ENCODE measurements at regions not wholly inside any gene's neighbourhood (a gene's known extent, or its start where the extent isn't known, plus 50 kb on each side); places are given as distances from the start of the nearest gene placed in this dataset.

DNA sequence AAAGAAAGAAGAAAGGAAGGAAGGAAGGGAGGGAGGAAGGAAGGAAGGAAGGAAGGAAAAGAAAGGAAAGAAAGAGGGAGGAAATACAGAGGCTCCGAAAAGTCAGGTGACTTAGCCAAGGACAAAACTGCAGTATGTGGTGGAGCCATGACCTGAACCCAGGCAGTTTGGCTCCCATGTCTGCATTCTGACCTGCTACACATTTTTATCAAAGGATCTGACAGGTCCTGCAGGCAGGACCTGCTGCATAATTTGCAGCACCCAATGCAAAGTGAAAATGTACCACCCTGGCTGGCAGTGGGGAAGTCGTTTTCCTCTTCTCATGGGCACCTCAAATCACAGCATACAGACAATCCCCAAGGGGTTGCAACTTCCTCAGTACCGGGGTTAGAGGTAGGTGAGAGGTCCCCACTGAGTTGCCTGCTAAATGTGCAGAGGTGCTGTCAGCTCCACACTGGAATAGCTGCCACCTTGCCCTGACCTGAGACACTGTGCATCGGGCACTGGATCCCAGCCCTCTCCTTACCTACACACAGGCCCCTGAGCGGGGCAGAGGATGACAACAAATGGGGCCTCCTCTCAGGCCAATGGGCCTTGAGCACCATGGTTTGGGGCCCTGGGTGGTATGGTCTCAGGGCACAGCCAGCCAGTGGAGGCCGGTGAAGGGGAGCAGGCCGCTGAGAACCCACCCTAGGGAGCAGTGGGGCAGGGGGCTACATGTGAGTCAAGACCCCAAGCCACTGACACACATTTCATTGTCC is 175.1 kb downstream of the SHQ1 start:
- TF ChIP-seq, protein P1, sequence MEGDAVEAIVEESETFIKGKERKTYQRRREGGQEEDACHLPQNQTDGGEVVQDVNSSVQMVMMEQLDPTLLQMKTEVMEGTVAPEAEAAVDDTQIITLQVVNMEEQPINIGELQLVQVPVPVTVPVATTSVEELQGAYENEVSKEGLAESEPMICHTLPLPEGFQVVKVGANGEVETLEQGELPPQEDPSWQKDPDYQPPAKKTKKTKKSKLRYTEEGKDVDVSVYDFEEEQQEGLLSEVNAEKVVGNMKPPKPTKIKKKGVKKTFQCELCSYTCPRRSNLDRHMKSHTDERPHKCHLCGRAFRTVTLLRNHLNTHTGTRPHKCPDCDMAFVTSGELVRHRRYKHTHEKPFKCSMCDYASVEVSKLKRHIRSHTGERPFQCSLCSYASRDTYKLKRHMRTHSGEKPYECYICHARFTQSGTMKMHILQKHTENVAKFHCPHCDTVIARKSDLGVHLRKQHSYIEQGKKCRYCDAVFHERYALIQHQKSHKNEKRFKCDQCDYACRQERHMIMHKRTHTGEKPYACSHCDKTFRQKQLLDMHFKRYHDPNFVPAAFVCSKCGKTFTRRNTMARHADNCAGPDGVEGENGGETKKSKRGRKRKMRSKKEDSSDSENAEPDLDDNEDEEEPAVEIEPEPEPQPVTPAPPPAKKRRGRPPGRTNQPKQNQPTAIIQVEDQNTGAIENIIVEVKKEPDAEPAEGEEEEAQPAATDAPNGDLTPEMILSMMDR (conservative IDR thresholded peaks at IDR 0.05; ENCODE audit: low read depth, low read length), result no peak
- H3K4me3 ChIP-seq (ENCODE audit: low read depth, low read length), result no peak overlapping the region
- no peak for DNase-seq (ENCODE audit: low read depth)

DNA sequence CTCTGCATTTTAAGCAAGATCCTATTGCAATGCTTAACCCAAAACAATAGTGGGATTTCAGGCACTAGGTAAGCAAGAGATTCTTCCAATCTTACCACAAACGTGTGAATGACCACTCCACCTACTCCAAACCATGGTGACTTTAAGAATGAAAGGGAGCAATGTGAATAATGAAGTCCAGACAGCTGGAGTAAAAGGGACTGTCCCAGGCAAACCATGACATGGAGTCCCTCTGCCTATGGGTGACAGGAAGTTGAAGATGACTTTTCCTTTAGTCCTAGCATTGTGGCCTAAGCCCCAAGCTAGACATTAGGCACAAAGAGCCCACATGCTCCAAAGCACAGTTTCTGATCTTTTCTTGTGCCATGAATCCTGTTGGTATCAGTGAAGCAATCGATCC is 179.0 kb downstream of the SHQ1 start:
- H3K4me3 ChIP-seq (ENCODE audit: low read depth, low read length), result no peak overlapping the region
- DNase-seq (ENCODE audit: low read depth), result no peak
- TF ChIP-seq, protein P1 (conservative IDR thresholded peaks at IDR 0.05; ENCODE audit: low read depth, low read length), result no peak

DNA sequence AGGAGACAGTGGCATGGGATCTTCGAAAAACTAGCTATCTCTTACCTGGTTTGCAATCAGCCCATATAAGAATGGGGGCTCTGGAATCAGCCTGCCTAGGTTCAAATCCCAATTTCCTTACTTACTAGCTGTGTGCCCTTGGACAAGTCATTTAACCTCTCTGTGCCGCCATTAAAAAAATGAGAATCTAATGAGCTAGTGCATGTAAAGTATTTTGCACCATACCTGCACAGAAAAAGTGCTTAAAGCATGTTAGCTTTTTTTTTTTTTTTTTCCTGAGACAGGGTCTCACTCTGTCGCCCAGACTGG is 181.8 kb downstream of the SHQ1 start:
- TF ChIP-seq, protein P1 (conservative IDR thresholded peaks at IDR 0.05; ENCODE audit: low read depth, low read length), result no peak
- no peak for DNase-seq (ENCODE audit: low read depth)
- no peak overlapping the region for H3K4me3 ChIP-seq (ENCODE audit: low read depth, low read length)

DNA sequence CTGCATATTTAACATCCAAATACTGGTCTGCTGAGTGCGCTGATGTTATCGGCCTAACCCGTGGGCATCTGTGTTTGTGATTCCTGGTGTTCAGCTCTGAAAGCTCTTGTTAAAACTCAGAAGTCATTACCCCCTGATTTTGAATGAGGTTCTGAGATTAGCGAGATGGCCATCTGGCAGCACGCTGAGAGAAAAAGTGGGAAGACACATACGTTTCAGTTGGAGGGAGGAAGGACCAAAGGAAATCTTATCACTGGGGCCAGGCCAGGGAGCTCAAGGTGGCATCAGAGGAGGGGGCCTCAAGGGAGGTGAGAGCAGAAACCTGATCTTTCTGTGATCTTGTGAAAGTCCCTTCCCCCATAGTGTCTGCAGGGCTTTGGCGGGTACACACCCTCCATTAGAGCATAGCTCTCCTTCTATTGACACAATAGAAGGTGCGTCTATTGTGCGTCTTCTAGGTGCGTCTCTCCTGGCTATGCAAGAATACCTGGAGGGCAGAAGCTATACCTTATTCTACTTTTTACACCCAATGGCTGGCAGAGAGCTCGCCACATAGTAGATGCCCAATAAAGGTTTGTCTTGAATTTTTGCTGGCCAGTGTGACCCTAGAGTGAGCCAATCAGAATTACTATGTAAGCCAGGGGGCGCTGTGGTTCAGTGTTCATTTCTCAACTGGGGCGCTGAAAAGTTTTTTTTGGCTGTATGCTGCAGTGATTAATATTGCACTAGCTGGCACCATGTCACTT is 182.4 kb downstream of the SHQ1 start:
- DNase-seq (ENCODE audit: low read depth), result no peak
- no peak overlapping the region for H3K4me3 ChIP-seq (ENCODE audit: low read depth, low read length)
- TF ChIP-seq, protein P1 (conservative IDR thresholded peaks at IDR 0.05; ENCODE audit: low read depth, low read length), result peak; percentile 74

DNA sequence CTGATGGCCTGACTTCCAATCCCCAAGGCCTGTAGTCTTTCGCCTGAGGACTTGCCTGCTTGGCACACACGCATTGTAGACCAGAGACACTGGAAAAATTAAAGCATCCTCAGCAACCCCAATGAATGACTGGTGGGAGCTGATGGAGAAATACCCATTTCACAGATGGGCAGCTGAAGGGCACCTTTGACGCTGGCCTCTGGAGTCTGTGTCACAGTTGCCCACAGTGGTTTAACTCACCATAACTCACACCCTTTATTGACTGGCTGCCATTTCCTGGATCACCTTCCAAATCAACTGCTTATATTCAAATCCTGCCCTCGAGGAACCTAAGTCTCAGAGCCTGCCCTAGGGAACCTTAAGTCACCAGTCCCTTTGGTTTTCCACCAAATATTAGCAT is 183.1 kb downstream of the SHQ1 start:
- no peak for DNase-seq (ENCODE audit: low read depth)
- TF ChIP-seq, protein P1 (conservative IDR thresholded peaks at IDR 0.05; ENCODE audit: low read depth, low read length), result no peak
- H3K4me3 ChIP-seq (ENCODE audit: low read depth, low read length), result no peak overlapping the region

DNA sequence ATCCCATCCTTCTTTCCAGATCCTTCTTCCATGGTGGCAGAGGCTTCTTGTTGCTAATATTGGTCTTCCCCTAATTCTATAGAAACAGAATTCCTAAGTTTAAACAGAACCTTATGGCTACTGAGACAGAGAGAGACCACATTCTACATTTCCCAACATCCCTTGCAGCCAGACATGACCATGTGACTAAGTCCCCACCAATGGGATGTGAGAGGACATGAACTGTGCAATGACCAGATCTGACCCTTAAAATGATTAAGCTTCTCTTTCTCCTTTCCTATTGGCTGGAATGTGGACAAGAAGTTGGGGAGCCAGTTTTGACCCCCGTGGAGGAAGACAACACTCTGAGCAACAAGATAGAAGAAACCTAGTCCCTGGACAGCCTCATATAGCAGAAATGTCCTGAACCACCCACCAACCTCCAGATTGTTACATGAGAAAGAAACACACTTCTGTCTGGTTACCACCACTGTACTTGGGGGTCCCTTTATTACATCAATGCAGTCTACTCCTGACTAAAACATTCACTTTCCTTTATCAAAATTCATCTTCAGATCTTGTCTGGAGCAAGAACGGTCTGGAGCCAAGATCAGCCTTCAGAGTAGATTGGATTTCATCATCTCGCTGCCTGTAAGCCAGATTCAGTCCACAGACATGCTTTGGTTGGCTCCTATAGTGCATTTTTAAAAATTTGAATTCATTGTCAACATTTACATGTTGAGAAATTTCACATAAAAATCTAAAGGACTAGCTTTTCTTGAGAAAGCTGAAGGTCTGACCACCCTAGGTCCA is 183.9 kb downstream of the SHQ1 start:
- DNase-seq (ENCODE audit: low read depth), result no peak
- TF ChIP-seq, protein P1 (conservative IDR thresholded peaks at IDR 0.05; ENCODE audit: low read depth, low read length), result no peak
- no peak overlapping the region for H3K4me3 ChIP-seq (ENCODE audit: low read depth, low read length)
